H1 (cell line): ENCODE measurements at regions not wholly inside any gene's neighbourhood (a gene's known extent, or its start where the extent isn't known, plus 50 kb on each side); places are given as distances from the start of the nearest gene placed in this dataset.

Source experiments
- CTCF ChIA-PET: fragments of 300-600 bp; sonication (Branson Sonifier 250); formaldehyde crosslinking; loops from one replicate; lab custom pipeline; 2021; ENCODE audit not compliant: partially characterized antibody; lab: Charles Lee
- POLR2A ChIA-PET: fragments of 300-600 bp; sonication (Branson Sonifier 250); formaldehyde crosslinking; loops from one replicate; lab custom pipeline; 2021; ENCODE audit warnings: inconsistent platforms; ENCODE audit not compliant: partially characterized antibody; lab: Charles Lee
- DNase-seq, 2 experiments: peaks; one replicate each; pipeline versions ENCODE4 v3.0.0 to v3.0.0-alpha.2; 2010 to 2022; ENCODE audit warnings: low spot score in 2 of 2, low read depth in 1 of 2, mixed read lengths in 1 of 2
- FAIRE-seq: peaks from 2 replicates; lab custom pipeline; 2011; peaks lifted over from hg19 to GRCh38; lab: Jason Lieb, UNC
- H2AFZ ChIP-seq: 2 replicates; pipeline ENCODE4 v1.8.1; 2012; ENCODE audit warnings: low read length, inconsistent platforms
- H2AK5ac ChIP-seq: 2 replicates; pipeline ENCODE4 v1.6.1; 2013; ENCODE audit warnings: low read depth, low read length
- H2BK120ac ChIP-seq: replicated peaks from 2 replicates; pipeline ENCODE3; 2013; ENCODE audit warnings: low read depth, low read length, inconsistent platforms
- H2BK12ac ChIP-seq: 2 replicates; pipeline ENCODE4 v1.6.1; 2013; ENCODE audit warnings: low read depth, low read length
- H2BK15ac ChIP-seq: 2 replicates; pipeline ENCODE4 v1.6.1; 2013; ENCODE audit warnings: low read length
- H2BK20ac ChIP-seq: 2 replicates; pipeline ENCODE4 v1.6.1; 2013; ENCODE audit warnings: low read length
- H2BK5ac ChIP-seq: 2 replicates; pipeline ENCODE4 v1.6.1; 2013; ENCODE audit warnings: low read depth, low read length
- H3K14ac ChIP-seq: 2 replicates; pipeline ENCODE4 v1.6.1; 2013; ENCODE audit warnings: inconsistent platforms; ENCODE audit not compliant: insufficient read length
- H3K18ac ChIP-seq: 2 replicates; pipeline ENCODE4 v1.6.1; 2013; ENCODE audit warnings: low read length; ENCODE audit errors: extremely low read depth
- H3K23ac ChIP-seq: 2 replicates; pipeline ENCODE4 v1.6.1; 2013; ENCODE audit warnings: inconsistent platforms; ENCODE audit not compliant: insufficient read length
- H3K23me2 ChIP-seq: 2 replicates; pipeline ENCODE4 v1.6.1; 2013; ENCODE audit warnings: low read depth, low read length
- H3K27ac ChIP-seq: 2 replicates; pipeline ENCODE4 v1.6.1; 2011; ENCODE audit warnings: low read depth, low read length, inconsistent platforms
- H3K27me3 ChIP-seq, 4 experiments: replicated peaks in 1 of 4; 1 replicate in 1 of 4; 2 replicates in 3 of 4; pipeline versions ENCODE4 v1.6.1 to v1.8.1; 2011 to 2013; ENCODE audit warnings: low read length in 3 of 4, mild to moderate bottlenecking in 3 of 4, inconsistent platforms in 2 of 4, mixed read lengths in 2 of 4, moderate library complexity in 1 of 4; ENCODE audit not compliant: control insufficient read depth in 3 of 4, insufficient read depth in 3 of 4; ENCODE audit errors: extremely low read depth in 1 of 4
- H3K36me3 ChIP-seq, 4 experiments: 2 replicates each; pipeline versions ENCODE4 v1.6.1 to v1.8.1; 2011 to 2013; ENCODE audit warnings: mild to moderate bottlenecking in 4 of 4, low read length in 3 of 4, moderate library complexity in 2 of 4, control low read depth in 1 of 4, inconsistent platforms in 1 of 4; ENCODE audit not compliant: insufficient read depth in 4 of 4, control insufficient read depth in 2 of 4
- H3K4ac ChIP-seq: replicated peaks from 2 replicates; pipeline ENCODE3; 2013; ENCODE audit warnings: low read length, low read depth, mixed read lengths, inconsistent platforms; ENCODE audit not compliant: insufficient read length
- H3K4me1 ChIP-seq, 4 experiments: replicated peaks in 1 of 4; 1 replicate in 1 of 4; 2 replicates in 3 of 4; pipeline versions ENCODE4 v1.6.1 to v1.8.1; 2011 to 2013; ENCODE audit warnings: low read length in 3 of 4, inconsistent platforms in 2 of 4, mixed read lengths in 1 of 4; ENCODE audit not compliant: insufficient read depth in 4 of 4, control insufficient read depth in 3 of 4
- H3K4me2 ChIP-seq, 2 experiments: 2 replicates each; pipeline versions ENCODE4 v1.6.1 to v1.8.1; 2011 to 2013; ENCODE audit warnings: low read depth in 2 of 2, low read length in 2 of 2, control low read depth in 1 of 2, inconsistent platforms in 1 of 2, mild to moderate bottlenecking in 1 of 2; ENCODE audit not compliant: insufficient read depth in 1 of 2
- H3K4me3 ChIP-seq, 4 experiments: fragments of 200-600, 300-600 bp in 1 of 4; sonication (generic), shearing (Covaris generic), sonication (Bioruptor Twin) in 1 of 4; 2 replicates each; pipeline versions ENCODE4 v1.5.1 to v1.8.1; 2011 to 2016; ENCODE audit warnings: low read length in 4 of 4, low read depth in 3 of 4, control low read depth in 2 of 4, inconsistent platforms in 2 of 4, mild to moderate bottlenecking in 2 of 4, mixed read lengths in 1 of 4, moderate library complexity in 1 of 4; ENCODE audit not compliant: insufficient read depth in 2 of 4; ENCODE audit errors: extremely low read depth in 1 of 4
- H3K56ac ChIP-seq: replicated peaks from 2 replicates; pipeline ENCODE3; 2013; ENCODE audit warnings: low read depth, mild to moderate bottlenecking, mixed read lengths, low read length, inconsistent platforms; ENCODE audit not compliant: insufficient read length
- H3K79me1 ChIP-seq: 2 replicates; pipeline ENCODE4 v1.6.1; 2013; ENCODE audit warnings: low read depth, low read length, control low read depth
- H3K79me2 ChIP-seq, 2 experiments: 2 replicates each; pipeline versions ENCODE4 v1.6.1 to v1.8.1; 2012 to 2013; ENCODE audit warnings: low read length in 2 of 2, mild to moderate bottlenecking in 2 of 2, inconsistent platforms in 1 of 2; ENCODE audit not compliant: insufficient read depth in 2 of 2, control insufficient read depth in 1 of 2
- H3K9ac ChIP-seq, 4 experiments: replicated peaks in 1 of 4; 1 replicate in 1 of 4; 2 replicates in 3 of 4; pipeline versions ENCODE4 v1.6.1 to v1.8.1; 2011 to 2013; ENCODE audit warnings: low read depth in 3 of 4, low read length in 3 of 4, control low read depth in 2 of 4, mild to moderate bottlenecking in 2 of 4, moderate library complexity in 2 of 4, inconsistent platforms in 1 of 4; ENCODE audit errors: extremely low read depth in 1 of 4
- H3K9me3 ChIP-seq, 2 experiments: 2 replicates each; pipeline versions ENCODE4 v1.6.1 to v1.8.1; 2012 to 2013; ENCODE audit warnings: mild to moderate bottlenecking in 2 of 2, moderate library complexity in 2 of 2, control low read depth in 1 of 2, inconsistent platforms in 1 of 2, low read depth in 1 of 2, low read length in 1 of 2, mixed read lengths in 1 of 2; ENCODE audit not compliant: insufficient read depth in 2 of 2
- H4K20me1 ChIP-seq, 2 experiments: replicated peaks in 1 of 2; 2 replicates each; pipeline versions ENCODE3 to v1.8.1; 2011 to 2013; ENCODE audit warnings: inconsistent platforms in 2 of 2, low read length in 2 of 2, mild to moderate bottlenecking in 1 of 2; ENCODE audit not compliant: insufficient read depth in 2 of 2, control insufficient read depth in 1 of 2
- H4K5ac ChIP-seq: 2 replicates; pipeline ENCODE4 v1.6.1; 2013; ENCODE audit warnings: low read length, low read depth, mixed read lengths, inconsistent platforms; ENCODE audit not compliant: insufficient read length
- H4K8ac ChIP-seq: 2 replicates; pipeline ENCODE4 v1.8.0; 2013; ENCODE audit warnings: mild to moderate bottlenecking, moderate library complexity, low read length, inconsistent platforms; ENCODE audit not compliant: insufficient read depth; ENCODE audit errors: extremely low read depth
- H4K91ac ChIP-seq: replicated peaks from 2 replicates; pipeline ENCODE3; 2013; ENCODE audit warnings: low read length, mixed read lengths, inconsistent platforms; ENCODE audit not compliant: insufficient read length
- EGR1 ChIP-seq: IDR thresholded peaks from 2 replicates; pipeline ENCODE4 v1.6.1; 2011; ENCODE audit warnings: low read depth, low read length, borderline replicate concordance
- EP300 ChIP-seq, 2 experiments: IDR thresholded peaks; 1 replicate in 1 of 2; 2 replicates in 1 of 2; pipeline ENCODE4 v1.6.1; 2011 to 2012; ENCODE audit warnings: low read depth in 2 of 2, low read length in 2 of 2, mild to moderate bottlenecking in 2 of 2, borderline replicate concordance in 1 of 2, inconsistent platforms in 1 of 2, moderate library complexity in 1 of 2
- KDM1A ChIP-seq: fragments of 200-600, 300-600 bp; sonication (generic); IDR thresholded peaks from 2 replicates; pipeline ENCODE4 v1.7.1; 2016; ENCODE audit warnings: mild to moderate bottlenecking, low read length, borderline replicate concordance
- RAD21 ChIP-seq, 2 experiments: IDR thresholded peaks in 1 of 2; conservative IDR thresholded peaks in 1 of 2; 2 replicates each; pipeline ENCODE4 v1.6.1; 2011; ENCODE audit warnings: low read depth in 2 of 2, low read length in 2 of 2, improper control_type of control experiment in 1 of 2, inconsistent platforms in 1 of 2, mild to moderate bottlenecking in 1 of 2, moderate library complexity in 1 of 2
- SAP30 ChIP-seq: fragments of 300-600 bp; sonication (generic); IDR thresholded peaks from 2 replicates; pipeline ENCODE4 v1.7.1; 2012; ENCODE audit warnings: low read length, moderate library complexity, mild to moderate bottlenecking, inconsistent platforms; ENCODE audit not compliant: insufficient read depth, insufficient replicate concordance
- SIN3A ChIP-seq, 2 experiments: IDR thresholded peaks in 1 of 2; conservative IDR thresholded peaks in 1 of 2; 2 replicates each; pipeline ENCODE4 v1.6.1; 2011 to 2012; ENCODE audit warnings: low read length in 2 of 2, improper control_type of control experiment in 1 of 2, low read depth in 1 of 2, mild to moderate bottlenecking in 1 of 2
- TAF1 ChIP-seq: IDR thresholded peaks from 2 replicates; pipeline ENCODE4 v1.6.1; 2011; ENCODE audit warnings: mild to moderate bottlenecking, low read depth, low read length
- TEAD4 ChIP-seq: IDR thresholded peaks from 2 replicates; pipeline ENCODE4 v1.6.1; 2012; ENCODE audit warnings: low read depth, low read length, inconsistent platforms, mixed read lengths
- whole genome bisulfite sequencing, 2 experiments: shearing (Covaris generic) in 1 of 2; methylation state at CpG; one replicate each; pipeline versions ENCODE4 v1.1.6 to v1.1.7; 2013 to 2015; ENCODE audit warnings: low lambda C conversion rate in 2 of 2, mixed read lengths in 2 of 2, inconsistent platforms in 1 of 2, low coverage in 1 of 2, missing lambda C conversion rate in 1 of 2; ENCODE audit not compliant: insufficient replicate concordance in 2 of 2, insufficient coverage in 1 of 2, insufficient read length in 1 of 2; ENCODE audit errors: extremely low coverage in 1 of 2, missing lambda C conversion rate in 1 of 2; 5-methylcytosine and 5-hydroxymethylcytosine counted together
- TF ChIP-seq, protein P1 (sequence below): IDR thresholded peaks from 2 replicates; pipeline ENCODE4 v1.6.1; 2012; ENCODE audit warnings: inconsistent platforms

DNA sequence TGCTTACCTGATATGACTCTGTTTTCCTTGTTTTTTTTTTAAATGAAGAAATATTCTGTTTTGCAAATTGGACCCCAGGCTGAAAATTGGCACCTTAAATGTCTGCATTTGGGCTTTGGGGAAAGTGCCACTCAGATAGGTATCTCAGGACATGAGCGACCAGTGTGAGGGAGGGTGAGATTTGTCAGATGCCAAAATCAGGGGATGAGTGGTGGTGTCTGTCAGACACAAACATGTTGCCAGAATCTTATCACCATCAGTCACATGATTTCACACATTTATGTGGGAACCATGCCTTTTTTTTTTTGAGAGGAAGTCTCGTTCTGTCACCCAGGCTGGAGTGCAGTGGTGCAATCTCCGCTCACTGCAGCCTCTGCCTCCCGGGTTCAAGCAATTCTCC lies 75.6 kb upstream of the OSBPL11 start:
- CTCF ChIA-PET, result interaction anchor here (1.3 to 2.1 kb wide), 2 partner anchors 8 to 85 kb away, joined by 4 to 8 read pairs; no protein-coding TSS in a partner anchor
- TF ChIP-seq EP300 (IDR thresholded peaks at IDR 0.05; ENCODE audit: borderline replicate concordance in 1 of 2, low read depth in 2 of 2, low read length in 2 of 2), result no peak
- no peak for TF ChIP-seq KDM1A
- no peak for TF ChIP-seq EGR1
- TF ChIP-seq RAD21 (IDR thresholded peaks at IDR 0.05 in 1 of 2, conservative IDR thresholded peaks at IDR 0.05 in 1 of 2; ENCODE audit: low read depth in 2 of 2, low read length in 2 of 2), result no peak
- TF ChIP-seq, protein P1, sequence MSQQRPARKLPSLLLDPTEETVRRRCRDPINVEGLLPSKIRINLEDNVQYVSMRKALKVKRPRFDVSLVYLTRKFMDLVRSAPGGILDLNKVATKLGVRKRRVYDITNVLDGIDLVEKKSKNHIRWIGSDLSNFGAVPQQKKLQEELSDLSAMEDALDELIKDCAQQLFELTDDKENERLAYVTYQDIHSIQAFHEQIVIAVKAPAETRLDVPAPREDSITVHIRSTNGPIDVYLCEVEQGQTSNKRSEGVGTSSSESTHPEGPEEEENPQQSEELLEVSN, result no peak
- no peak for TF ChIP-seq TAF1
- no peak for TF ChIP-seq TEAD4
- no peak for TF ChIP-seq SIN3A (conservative IDR thresholded peaks at IDR 0.05 in 1 of 2, IDR thresholded peaks at IDR 0.05 in 1 of 2; ENCODE audit: low read depth in 1 of 2, low read length in 2 of 2)
- TF ChIP-seq SAP30, result no peak

More for the DNA sequence above, 75.6 kb upstream of the OSBPL11 start:
- DNase-seq, result peak in 1 of 2 experiments; percentile 23
- H3K79me1 ChIP-seq, result no peaks in the 10 kb centered on the region
- no peak overlapping the region for H2BK12ac ChIP-seq
- H4K8ac ChIP-seq, result no peak overlapping the region
- 93% methylated on average over 4 of the region's 4 CpGs; no CpG with 5 or more reads in 1 of the 2 experiments for WGBS, 2 experiments
- FAIRE-seq, result no peak
- H2BK5ac ChIP-seq, result no peak overlapping the region
- H2BK120ac ChIP-seq, result no peak overlapping the region
- no peak overlapping the region for H3K4me2 ChIP-seq
- H2BK20ac ChIP-seq, result no peak overlapping the region
- H3K4me1 ChIP-seq, result no peaks in the 10 kb centered on the region
- H4K91ac ChIP-seq, result no peak overlapping the region
- H3K79me2 ChIP-seq, result no peaks in the 10 kb centered on the region
- no peak overlapping the region for H3K56ac ChIP-seq
- H3K14ac ChIP-seq, result no peak overlapping the region
- no peak overlapping the region for H2AK5ac ChIP-seq
- H3K23me2 ChIP-seq, result no peaks in the 10 kb centered on the region
- no peak overlapping the region for H3K18ac ChIP-seq
- POLR2A ChIA-PET, result no interaction called here
- no peak overlapping the region for H3K4ac ChIP-seq
- no peaks in the 10 kb centered on the region for H3K36me3 ChIP-seq
- no peak overlapping the region for H2BK15ac ChIP-seq
- no peak overlapping the region for H3K27ac ChIP-seq
- no peaks in the 10 kb centered on the region for H4K20me1 ChIP-seq
- peaks cover 0 to 8% of the 10 kb centered on the region in 2 experiments; a peak in 1 of 4 replicates for H3K9me3 ChIP-seq
- H3K4me3 ChIP-seq, result no peak overlapping the region
- H2AFZ ChIP-seq, result no peak overlapping the region
- H3K27me3 ChIP-seq, result no peaks in the 10 kb centered on the region
- no peak overlapping the region for H4K5ac ChIP-seq
- H3K23ac ChIP-seq, result no peak overlapping the region
- H3K9ac ChIP-seq, result no peak overlapping the region
